SK-N-SH treated with all-trans-retinoic acid at 6 μM for 48 hours (cell line): ENCODE measurements at regions not wholly inside any gene's neighbourhood (a gene's known extent, or its start where the extent isn't known, plus 50 kb on each side); places are given as distances from the start of the nearest gene placed in this dataset.

Source experiments
- ARNTL ChIP-seq: fragments of 450-650 bp; formaldehyde crosslinking; IDR thresholded peaks from 2 replicates; pipeline ENCODE4 v1.5.0; 2020; ENCODE audit warnings: low read depth, mild to moderate bottlenecking, moderate library complexity, borderline replicate concordance
- CREB5 ChIP-seq: fragments of 250-450 bp; sonication (Bioruptor Pico); IDR thresholded peaks from 2 replicates; pipeline ENCODE4 v1.5.1; 2020; ENCODE audit warnings: low read depth, mild to moderate bottlenecking, moderate library complexity
- GLIS3 ChIP-seq: fragments of 250-450 bp; sonication (Bioruptor Pico); IDR thresholded peaks from 2 replicates; pipeline ENCODE4 v1.5.0; 2020; ENCODE audit warnings: mild to moderate bottlenecking, moderate library complexity
- PATZ1 ChIP-seq: fragments of 250-450 bp; sonication (Bioruptor Pico); IDR thresholded peaks from 2 replicates; pipeline ENCODE4 v1.8.0; 2020; ENCODE audit warnings: mild to moderate bottlenecking, moderate library complexity, borderline replicate concordance
- SNAI2 ChIP-seq: fragments of 250-450 bp; sonication (Bioruptor Pico); IDR thresholded peaks from 2 replicates; pipeline ENCODE4 v1.5.0; 2020; ENCODE audit warnings: mild to moderate bottlenecking, moderate library complexity
- TOX ChIP-seq: fragments of 250-450 bp; sonication (Bioruptor Pico); IDR thresholded peaks from 2 replicates; pipeline ENCODE4 v1.8.0; 2021; ENCODE audit warnings: mild to moderate bottlenecking, moderate library complexity, borderline replicate concordance
- TSHZ2 ChIP-seq: fragments of 250-450 bp; sonication (Bioruptor Pico); IDR thresholded peaks from 2 replicates; pipeline ENCODE4 v1.5.0; 2020; ENCODE audit warnings: mild to moderate bottlenecking, moderate library complexity
- ZFP30 ChIP-seq: fragments of 450-650 bp; formaldehyde crosslinking; IDR thresholded peaks from 2 replicates; pipeline ENCODE4 v1.5.0; 2022; ENCODE audit warnings: mild to moderate bottlenecking, moderate library complexity
- ZNF565 ChIP-seq: fragments of 450-650 bp; formaldehyde crosslinking; conservative IDR thresholded peaks from 2 replicates; pipeline ENCODE4 v1.5.0; 2020; ENCODE audit warnings: low read depth, mild to moderate bottlenecking, moderate library complexity

GRCh38 chr7:68865351-68866199, 732.7 kb upstream of the AUTS2 start:
- TF ChIP-seq GLIS3 (CRISPR knock-in tag): no peak
- no peak for TF ChIP-seq ARNTL (CRISPR knock-in tag)
- no peak for TF ChIP-seq PATZ1 (CRISPR knock-in tag)
- TF ChIP-seq SNAI2 (CRISPR knock-in tag): no peak
- no peak for TF ChIP-seq TSHZ2 (CRISPR knock-in tag)
- TF ChIP-seq ZNF565 (CRISPR knock-in tag): no peak
- TF ChIP-seq CREB5 (CRISPR knock-in tag): no peak
- TF ChIP-seq ZFP30: no peak
- no peak for TF ChIP-seq TOX (CRISPR knock-in tag)
